Prostate gland (tissue), 2 donors: ENCODE measurements at regions not wholly inside any gene's neighbourhood (a gene's known extent, or its start where the extent isn't known, plus 50 kb on each side); places are given as distances from the start of the nearest gene placed in this dataset.
"Not testable (repeated sequence)": the region's sequence is repeated elsewhere in the genome, so short reads cannot be mapped to it uniquely, and the experiment has no call there.

Experiments
- CTCF ChIP-seq, 4 experiments: fragments of 200-600 bp in 2 of 4; fragments of 450-650 bp in 2 of 4; sonication (generic) in 2 of 4; IDR thresholded peaks; 1 replicate in 3 of 4; 2 replicates in 1 of 4; pipeline ENCODE4 v1.5.1; 2016 to 2019; ENCODE audit warnings: antibody characterized with exemption in 4 of 4, mild to moderate bottlenecking in 2 of 4, moderate library complexity in 2 of 4
- POLR2A ChIP-seq: fragments of 450-650 bp; IDR thresholded peaks from one replicate; pipeline ENCODE4 v1.6.1; 2016; ENCODE audit warnings: antibody characterized with exemption, mild to moderate bottlenecking
- POLR2AphosphoS5 ChIP-seq: sonication (generic); formaldehyde crosslinking; IDR thresholded peaks from one replicate; pipeline ENCODE4 v1.6.1; 2017; ENCODE audit warnings: antibody characterized with exemption

GRCh38 chr17:72464221-72464620 is 343.4 kb downstream of the SOX9 start:
- not testable (repeated sequence) for TF ChIP-seq CTCF (IDR thresholded peaks at IDR 0.05); POLR2A; POLR2AphosphoS5
